Adrenal gland (tissue), 9 donors: ENCODE measurements at regions not wholly inside any gene's neighbourhood (a gene's known extent, or its start where the extent isn't known, plus 50 kb on each side); places are given as distances from the start of the nearest gene placed in this dataset.

ENCODE experiments used
- DNase-seq, 7 donors: peaks; one replicate each; pipeline ENCODE4 v3.0.0-alpha.2; 2019 to 2020
- H3K27ac ChIP-seq, 5 donors: fragments of 200-600 bp; sonication (generic) in 4 of 5; 1 replicate in 3 of 5; 2 replicates in 2 of 5; pipeline versions ENCODE4 v1.5.1 to v1.8.0; 2016 to 2020; ENCODE audit warnings: mild to moderate bottlenecking in 1 of 5
- H3K27me3 ChIP-seq: fragments of 200-600 bp; 2 replicates; pipeline ENCODE4 v1.8.0; 2021
- H3K36me3 ChIP-seq, 2 donors: fragments of 200-600 bp; replicated peaks in 1 of 2; 1 replicate in 1 of 2; 2 replicates in 1 of 2; pipeline versions ENCODE4 v1.5.1 to v1.8.0; 2018 to 2022
- H3K4me1 ChIP-seq, 2 donors: fragments of 200-600 bp; replicated peaks in 1 of 2; 1 replicate in 1 of 2; 2 replicates in 1 of 2; pipeline versions ENCODE4 v1.5.1 to v1.8.0; 2018 to 2021
- H3K4me3 ChIP-seq, 4 donors: fragments of 200-600 bp; sonication (generic) in 3 of 4; one replicate each; pipeline ENCODE4 v1.5.1; 2016 to 2018
- H3K9me3 ChIP-seq, 3 donors: fragments of 200-600 bp; sonication (generic) in 1 of 3; replicated peaks in 1 of 3; 1 replicate in 2 of 3; 2 replicates in 1 of 3; pipeline versions ENCODE4 v1.5.1 to v1.8.0; 2016 to 2021
- CTCF ChIP-seq, 6 experiments: fragments of 450-650 bp in 4 of 6; fragments of 200-600 bp in 2 of 6; sonication (generic) in 1 of 6; IDR thresholded peaks; 1 replicate in 5 of 6; 2 replicates in 1 of 6; pipeline versions ENCODE4 v1.5.1 to v1.8.0; 2016 to 2021; ENCODE audit warnings: antibody characterized with exemption in 6 of 6, mild to moderate bottlenecking in 2 of 6, moderate library complexity in 1 of 6
- POLR2A ChIP-seq, 2 donors: fragments of 450-650 bp; IDR thresholded peaks; one replicate each; pipeline ENCODE4 v1.6.1; 2017; ENCODE audit warnings: antibody characterized with exemption in 2 of 2, mild to moderate bottlenecking in 2 of 2, moderate library complexity in 1 of 2
- WGBS, 4 donors: extraction: QIAGEN DNeasy Blood & Tissue Kit in 2 of 4; methylation state at CpG; one replicate each; pipeline versions ENCODE4 v1.1.5 to v1.1.7; 2013 to 2017; 5-methylcytosine and 5-hydroxymethylcytosine counted together
- intact Hi-C, 2 donors: fragments of 100-400 bp; cut with DNase I; formaldehyde crosslinking; loops; one replicate each; pipeline versions ENCODE4 v1.14.1 to v1.15.0; 2022 to 2023
- donor health status: healthy with polysubstance abuse.
- donor health status: Bipolar disorder and iron deficiency.
- donor health status: DM: yes; HTN: yes; CAD: no.
- donor health status: DM: no; HTN: no; CAD: no.
- donor health status: DM: no; HTN: no; CAD: no.

- Histone ChIP-seq H3K9me3 (no peaks in the 10 kb centered on the region), H3K27ac (no peak overlapping the region), H3K4me1 (no peaks in the 10 kb centered on the region), H3K27me3 (no peaks in the 10 kb centered on the region), H3K4me3 (no peak overlapping the region), H3K36me3 (no peaks in the 10 kb centered on the region)
- DNase-seq, result no peak
- TF ChIP-seq CTCF (IDR thresholded peaks at IDR 0.05), result no peak
- TF ChIP-seq POLR2A (IDR thresholded peaks at IDR 0.05), result no peak
- intact Hi-C loops, result no loop called here
- WGBS, 4 donors, result 49 to 62% (median 50%) methylated on average over 3 of the region's 3 CpGs
Observed at GRCh38 chr16:59168461-59169114, 434.5 kb upstream of the GOT2 start.

- no peaks in the 10 kb centered on the region for H3K36me3 ChIP-seq
- H3K27me3 ChIP-seq, result no peaks in the 10 kb centered on the region
- no peak for DNase-seq
- no peak overlapping the region for H3K27ac ChIP-seq
- H3K4me1 ChIP-seq, result no peaks in the 10 kb centered on the region
- 70 to 80% (median 75%) methylated on average over 2 of the region's 2 CpGs for WGBS, 4 donors
- intact Hi-C loops, result no loop called here
- TF ChIP-seq CTCF (IDR thresholded peaks at IDR 0.05) (no peak), POLR2A (IDR thresholded peaks at IDR 0.05) (no peak)
- H3K9me3 ChIP-seq, result no peaks in the 10 kb centered on the region
- no peak overlapping the region for H3K4me3 ChIP-seq
Observed at GRCh38 chr16:59164461-59164860, 430.3 kb upstream of the GOT2 start.

GRCh38 chr16:59163371-59164055 is 429.4 kb upstream of the GOT2 start:
- Histone ChIP-seq H3K36me3 (no peaks in the 10 kb centered on the region), H3K27ac (no peak overlapping the region), H3K27me3 (no peaks in the 10 kb centered on the region), H3K4me1 (no peaks in the 10 kb centered on the region), H3K9me3 (no peaks in the 10 kb centered on the region), H3K4me3 (no peak overlapping the region)
- intact Hi-C loops, result no loop called here
- 43 to 48% (median 44%) methylated on average over 3 of the region's 3 CpGs for WGBS, 4 donors
- TF ChIP-seq CTCF (IDR thresholded peaks at IDR 0.05), result no peak
- TF ChIP-seq POLR2A (IDR thresholded peaks at IDR 0.05), result no peak
- DNase-seq, result no peak

- 59 to 73% (median 65%) methylated on average over 3 of the region's 3 CpGs for WGBS, 4 donors
- DNase-seq, result no peak
- Histone ChIP-seq H3K4me3 (no peak overlapping the region), H3K4me1 (no peaks in the 10 kb centered on the region), H3K36me3 (no peaks in the 10 kb centered on the region), H3K27me3 (no peaks in the 10 kb centered on the region), H3K9me3 (no peaks in the 10 kb centered on the region), H3K27ac (no peak overlapping the region)
- intact Hi-C loops, result no loop called here
- TF ChIP-seq CTCF (IDR thresholded peaks at IDR 0.05) (no peak), POLR2A (IDR thresholded peaks at IDR 0.05) (no peak)
Observed at GRCh38 chr16:59161679-59162078, 427.6 kb upstream of the GOT2 start.
